ENCODE measurements at regions not wholly inside any gene's neighbourhood (a gene's known extent, or its start where the extent isn't known, plus 50 kb on each side); places are given as distances from the start of the nearest gene placed in this dataset.
"Not testable (repeated sequence)": the region's sequence is repeated elsewhere in the genome, so short reads cannot be mapped to it uniquely, and the experiment has no call there.

GRCh38 chr21:10325546-10325945, 195.8 kb upstream of the TPTE start:
- not testable (repeated sequence) for H3K36me3 ChIP-seq (ENCODE audit: control insufficient read depth in 1 of 2, insufficient read depth in 2 of 2, low read depth in 1 of 2, low read length in 2 of 2); H3K27ac ChIP-seq (ENCODE audit: low read length, poor library complexity, severe bottlenecking); H3K4me3 ChIP-seq (ENCODE audit: insufficient read depth in 1 of 2, low read depth in 1 of 2, low read length in 2 of 2); H4K8ac ChIP-seq (ENCODE audit: low read length); H3K79me1 ChIP-seq (replicated peaks; ENCODE audit: low read length, poor library complexity, severe bottlenecking); H2BK12ac ChIP-seq (ENCODE audit: low read length in 2 of 2); H3K4ac ChIP-seq (ENCODE audit: low read depth in 1 of 2, low read length in 2 of 2); H3K4me1 ChIP-seq (ENCODE audit: control insufficient read depth, insufficient read depth, low read depth, low read length); H2BK5ac ChIP-seq (ENCODE audit: low read depth, low read length, poor library complexity, severe bottlenecking); H3K4me2 ChIP-seq (ENCODE audit: low read length, poor library complexity, severe bottlenecking); H2AK5ac ChIP-seq (ENCODE audit: low read length, severe bottlenecking); H3K9ac ChIP-seq (ENCODE audit: low read length); H2BK120ac ChIP-seq (ENCODE audit: low read depth, low read length); H3K27me3 ChIP-seq (ENCODE audit: control insufficient read depth in 1 of 2, insufficient read depth in 1 of 2, low read length in 2 of 2); H3K18ac ChIP-seq (ENCODE audit: low read depth in 1 of 2, low read length in 2 of 2); H2BK15ac ChIP-seq (ENCODE audit: low read depth, poor library complexity, severe bottlenecking); H2AFZ ChIP-seq (ENCODE audit: low read depth, low read length); H3K23ac ChIP-seq (ENCODE audit: low read length in 2 of 2); H4K91ac ChIP-seq (ENCODE audit: low read length); H3K14ac ChIP-seq (ENCODE audit: low read length in 2 of 2)
- peaks cover 35% of the 10 kb centered on the region for H3K9me3 ChIP-seq (ENCODE audit: control insufficient read depth, low read length)
- 50% methylated on average over 5 of the region's 5 CpGs for WGBS
- DNase-seq = peak; percentile 90

GRCh38 chr21:10326146-10326545, 195.2 kb upstream of the TPTE start:
- H4K8ac ChIP-seq (ENCODE audit: low read length); H3K4me2 ChIP-seq (ENCODE audit: low read length, poor library complexity, severe bottlenecking); H4K91ac ChIP-seq (ENCODE audit: low read length); H3K4me3 ChIP-seq (ENCODE audit: insufficient read depth in 1 of 2, low read depth in 1 of 2, low read length in 2 of 2); H2BK15ac ChIP-seq (ENCODE audit: low read depth, poor library complexity, severe bottlenecking); H2BK12ac ChIP-seq (ENCODE audit: low read length in 2 of 2); DNase-seq; H2BK5ac ChIP-seq (ENCODE audit: low read depth, low read length, poor library complexity, severe bottlenecking); H2BK120ac ChIP-seq (ENCODE audit: low read depth, low read length); H3K23ac ChIP-seq (ENCODE audit: low read length in 2 of 2); H3K4me1 ChIP-seq (ENCODE audit: control insufficient read depth, insufficient read depth, low read depth, low read length); H3K4ac ChIP-seq (ENCODE audit: low read depth in 1 of 2, low read length in 2 of 2); H3K18ac ChIP-seq (ENCODE audit: low read depth in 1 of 2, low read length in 2 of 2); H2AK5ac ChIP-seq (ENCODE audit: low read length, severe bottlenecking); H2AFZ ChIP-seq (ENCODE audit: low read depth, low read length); H3K9ac ChIP-seq (ENCODE audit: low read length); H3K36me3 ChIP-seq (ENCODE audit: control insufficient read depth in 1 of 2, insufficient read depth in 2 of 2, low read depth in 1 of 2, low read length in 2 of 2); H3K27me3 ChIP-seq (ENCODE audit: control insufficient read depth in 1 of 2, insufficient read depth in 1 of 2, low read length in 2 of 2); H3K14ac ChIP-seq (ENCODE audit: low read length in 2 of 2); H3K79me1 ChIP-seq (replicated peaks; ENCODE audit: low read length, poor library complexity, severe bottlenecking); H3K27ac ChIP-seq (ENCODE audit: low read length, poor library complexity, severe bottlenecking): not testable (repeated sequence)
- 88% methylated on average over 2 of the region's 2 CpGs for WGBS
- H3K9me3 ChIP-seq (ENCODE audit: control insufficient read depth, low read length) = peaks cover 41% of the 10 kb centered on the region

DNA sequence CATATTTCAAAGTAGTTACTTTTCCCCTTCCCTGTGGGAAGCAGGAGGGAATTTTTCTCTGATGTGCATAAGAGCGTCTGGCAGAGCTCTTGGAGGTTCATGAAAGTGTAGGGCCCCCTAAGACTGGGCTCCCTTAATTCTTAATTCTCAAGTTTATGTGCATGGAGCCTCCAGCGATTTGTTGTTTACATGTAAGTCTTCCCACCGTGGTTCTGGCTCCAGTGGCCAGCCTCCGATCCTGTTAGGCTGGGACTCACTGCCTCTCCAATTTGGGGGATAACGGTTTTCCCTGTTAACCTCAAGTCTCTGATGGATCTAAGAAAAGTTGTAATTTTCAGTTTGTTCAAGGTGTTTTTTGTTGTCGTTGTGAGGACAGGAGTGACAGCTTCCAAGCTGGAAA, 192.7 kb upstream of the TPTE start:
- H3K4me2 ChIP-seq (ENCODE audit: low read length, poor library complexity, severe bottlenecking); H3K27me3 ChIP-seq (ENCODE audit: control insufficient read depth in 1 of 2, insufficient read depth in 1 of 2, low read length in 2 of 2): not testable (repeated sequence)

DNA sequence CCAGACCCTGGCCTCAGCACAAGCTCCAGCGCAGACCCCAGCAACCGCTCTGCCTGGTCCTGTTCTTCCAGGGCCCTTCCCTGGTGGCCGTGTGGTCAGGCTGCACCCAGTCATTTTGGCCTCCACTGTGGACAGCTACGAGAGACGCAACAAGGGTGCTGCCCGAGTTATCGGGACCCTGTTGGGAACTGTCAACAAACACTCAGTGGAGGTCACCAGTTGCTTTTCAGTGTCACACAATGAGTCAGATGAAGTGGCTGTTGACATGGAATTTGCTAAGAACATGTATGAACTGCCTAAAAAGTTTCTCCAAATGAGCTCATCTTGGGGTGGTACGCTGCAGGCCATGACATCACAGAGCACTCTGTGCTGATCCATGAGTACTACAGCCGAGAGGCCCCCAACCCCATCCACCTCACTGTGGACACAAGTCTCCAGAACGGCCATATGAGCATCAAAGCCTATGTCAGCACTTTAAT, 190.7 kb upstream of the TPTE start:
- not testable (repeated sequence) for H3K4me2 ChIP-seq (ENCODE audit: low read length, poor library complexity, severe bottlenecking); H2AK5ac ChIP-seq (ENCODE audit: low read length, severe bottlenecking); H3K14ac ChIP-seq (ENCODE audit: low read length in 2 of 2); H3K27me3 ChIP-seq (ENCODE audit: control insufficient read depth in 1 of 2, insufficient read depth in 1 of 2, low read length in 2 of 2); H4K8ac ChIP-seq (ENCODE audit: low read length); H2BK120ac ChIP-seq (ENCODE audit: low read depth, low read length); H3K27ac ChIP-seq (ENCODE audit: low read length, poor library complexity, severe bottlenecking); H2AFZ ChIP-seq (ENCODE audit: low read depth, low read length); H3K36me3 ChIP-seq (ENCODE audit: control insufficient read depth in 1 of 2, insufficient read depth in 2 of 2, low read depth in 1 of 2, low read length in 2 of 2); H2BK12ac ChIP-seq (ENCODE audit: low read length in 2 of 2); H4K91ac ChIP-seq (ENCODE audit: low read length); H3K23ac ChIP-seq (ENCODE audit: low read length in 2 of 2); H3K79me1 ChIP-seq (replicated peaks; ENCODE audit: low read length, poor library complexity, severe bottlenecking); H2BK15ac ChIP-seq (ENCODE audit: low read depth, poor library complexity, severe bottlenecking); H3K4ac ChIP-seq (ENCODE audit: low read depth in 1 of 2, low read length in 2 of 2); H3K9ac ChIP-seq (ENCODE audit: low read length); H3K4me1 ChIP-seq (ENCODE audit: control insufficient read depth, insufficient read depth, low read depth, low read length); DNase-seq; H2BK5ac ChIP-seq (ENCODE audit: low read depth, low read length, poor library complexity, severe bottlenecking); H3K18ac ChIP-seq (ENCODE audit: low read depth in 1 of 2, low read length in 2 of 2)
- Histone ChIP-seq H3K9me3 (ENCODE audit: control insufficient read depth, low read length) (peaks cover 50% of the 10 kb centered on the region), H3K4me3 (ENCODE audit: insufficient read depth in 1 of 2, low read depth in 1 of 2, low read length in 2 of 2) (peak overlapping the region in 1 of 2 experiments; percentile 26)
- 67% methylated on average over 10 of the region's 10 CpGs for WGBS

More for the DNA sequence above, 192.7 kb upstream of the TPTE start:
- H3K4me3 ChIP-seq (ENCODE audit: insufficient read depth in 1 of 2, low read depth in 1 of 2, low read length in 2 of 2); H3K4ac ChIP-seq (ENCODE audit: low read depth in 1 of 2, low read length in 2 of 2); H3K23ac ChIP-seq (ENCODE audit: low read length in 2 of 2); H3K18ac ChIP-seq (ENCODE audit: low read depth in 1 of 2, low read length in 2 of 2); H2AK5ac ChIP-seq (ENCODE audit: low read length, severe bottlenecking); DNase-seq; H3K27ac ChIP-seq (ENCODE audit: low read length, poor library complexity, severe bottlenecking); H3K14ac ChIP-seq (ENCODE audit: low read length in 2 of 2); H3K36me3 ChIP-seq (ENCODE audit: control insufficient read depth in 1 of 2, insufficient read depth in 2 of 2, low read depth in 1 of 2, low read length in 2 of 2); H2BK12ac ChIP-seq (ENCODE audit: low read length in 2 of 2); H3K79me1 ChIP-seq (replicated peaks; ENCODE audit: low read length, poor library complexity, severe bottlenecking); H2BK15ac ChIP-seq (ENCODE audit: low read depth, poor library complexity, severe bottlenecking); H4K8ac ChIP-seq (ENCODE audit: low read length); H2AFZ ChIP-seq (ENCODE audit: low read depth, low read length); H2BK5ac ChIP-seq (ENCODE audit: low read depth, low read length, poor library complexity, severe bottlenecking); H3K4me1 ChIP-seq (ENCODE audit: control insufficient read depth, insufficient read depth, low read depth, low read length); H4K91ac ChIP-seq (ENCODE audit: low read length); H3K9ac ChIP-seq (ENCODE audit: low read length); H2BK120ac ChIP-seq (ENCODE audit: low read depth, low read length): not testable (repeated sequence)
- 55% methylated on average over 5 of the region's 6 CpGs for whole genome bisulfite sequencing
- H3K9me3 ChIP-seq (ENCODE audit: control insufficient read depth, low read length) = peaks cover 50% of the 10 kb centered on the region

Measured in mesenchymal stem cell (in vitro differentiated cells and primary cell).